HG03558 (cell line): ENCODE measurements at regions not wholly inside any gene's neighbourhood (a gene's known extent, or its start where the extent isn't known, plus 50 kb on each side); places are given as distances from the start of the nearest gene placed in this dataset.

Experiments used
- ATAC-seq: cut with Tn5 transposase; IDR thresholded peaks from one replicate; pipeline ENCODE4 v1.9.1; 2021; ENCODE audit warnings: moderate number of reproducible peaks; ENCODE audit not compliant: unreplicated experiment; ENCODE audit errors: extremely low read depth

- ATAC-seq, result no peak
These were observed 71.1 kb downstream of the EPHB3 start for GRCh38 chr3:184632551-184633236.
